MM.1S (cell line): ENCODE measurements at regions not wholly inside any gene's neighbourhood (a gene's known extent, or its start where the extent isn't known, plus 50 kb on each side); places are given as distances from the start of the nearest gene placed in this dataset.

Source experiments
- DNase-seq: peaks from one replicate; pipeline ENCODE4 v3.0.0-alpha.2; 2015
- H2AFZ ChIP-seq: fragments of 300-600 bp; sonication (generic); 2 replicates; pipeline ENCODE4 v1.6.0; 2016; ENCODE audit warnings: antibody characterized with exemption, low read length
- H3F3A ChIP-seq: fragments of 300-600 bp; sonication (generic); 2 replicates; pipeline ENCODE4 v1.6.1; 2016; ENCODE audit warnings: mild to moderate bottlenecking, antibody characterized with exemption, low read length, moderate library complexity, mixed read lengths; ENCODE audit not compliant: insufficient read depth
- H3K27ac ChIP-seq: fragments of 300-600 bp; sonication (generic); 2 replicates; pipeline ENCODE4 v1.5.1; 2016; ENCODE audit warnings: mild to moderate bottlenecking, low read length
- H3K27me3 ChIP-seq: fragments of 300-600 bp; sonication (generic); replicated peaks from 2 replicates; pipeline ENCODE4 v1.6.0; 2016; ENCODE audit warnings: low read length; ENCODE audit not compliant: insufficient read depth
- H3K36me3 ChIP-seq: fragments of 300-600 bp; sonication (generic); replicated peaks from 2 replicates; pipeline ENCODE4 v1.6.1; 2016; ENCODE audit warnings: mild to moderate bottlenecking, low read length, mixed read lengths; ENCODE audit not compliant: insufficient read depth
- H3K4me1 ChIP-seq: fragments of 300-600 bp; sonication (generic); 2 replicates; pipeline ENCODE4 v1.6.1; 2016; ENCODE audit warnings: low read length, mixed read lengths
- H3K4me2 ChIP-seq: fragments of 300-600 bp; sonication (generic); 2 replicates; pipeline ENCODE4 v1.6.0; 2016; ENCODE audit warnings: low read depth, low read length
- H3K4me3 ChIP-seq: fragments of 300-600 bp; sonication (generic); 2 replicates; pipeline ENCODE4 v1.5.1; 2016; ENCODE audit warnings: low read length, mixed read lengths
- H3K79me2 ChIP-seq: fragments of 300-600 bp; sonication (generic); 2 replicates; pipeline ENCODE4 v1.6.1; 2016; ENCODE audit warnings: mixed run types, low read length, mixed read lengths
- H3K9ac ChIP-seq: fragments of 300-600 bp; sonication (generic); 2 replicates; pipeline ENCODE4 v1.6.1; 2016; ENCODE audit warnings: low read length, mixed read lengths
- H3K9me2 ChIP-seq: fragments of 300-600 bp; sonication (generic); replicated peaks from 2 replicates; pipeline ENCODE4 v1.6.1; 2016; ENCODE audit warnings: mild to moderate bottlenecking, low read length, mixed read lengths; ENCODE audit not compliant: insufficient read depth
- H3K9me3 ChIP-seq: fragments of 300-600 bp; sonication (generic); replicated peaks from 2 replicates; pipeline ENCODE4 v1.6.1; 2016; ENCODE audit warnings: mild to moderate bottlenecking, low read length, mixed read lengths; ENCODE audit not compliant: insufficient read depth
- H4K20me1 ChIP-seq: fragments of 300-600 bp; sonication (generic); 2 replicates; pipeline ENCODE4 v1.6.1; 2016; ENCODE audit warnings: mild to moderate bottlenecking, low read length, moderate library complexity, mixed read lengths; ENCODE audit not compliant: insufficient read depth
- CTCF ChIP-seq: fragments of 300-600 bp; sonication (generic); IDR thresholded peaks from 2 replicates; pipeline ENCODE4 v1.5.1; 2016; ENCODE audit warnings: antibody characterized with exemption, low read length, mixed read lengths
- EZH2 ChIP-seq: fragments of 300-600 bp; sonication (generic); optimal IDR thresholded peaks from 2 replicates; pipeline ENCODE3; 2017; ENCODE audit warnings: low read depth, mild to moderate bottlenecking, antibody characterized with exemption, low read length, mixed read lengths
- EZH2phosphoT487 ChIP-seq: fragments of 300-600 bp; sonication (generic); IDR thresholded peaks from 2 replicates; pipeline ENCODE4 v1.6.1; 2018; ENCODE audit warnings: antibody characterized with exemption, low read length

GRCh38 chr16:56068816-56069215 lies 122.5 kb upstream of the GNAO1 start:
- Histone ChIP-seq H3K4me1 (no peaks in the 10 kb centered on the region), H3K79me2 (no peaks in the 10 kb centered on the region), H3K9me2 (no peaks in the 10 kb centered on the region), H4K20me1 (no peaks in the 10 kb centered on the region), H2AFZ (no peak overlapping the region), H3K4me3 (no peak overlapping the region), H3K36me3 (no peaks in the 10 kb centered on the region), H3K4me2 (no peak overlapping the region), H3K27ac (no peak overlapping the region), H3K9ac (no peak overlapping the region), H3K27me3 (no peaks in the 10 kb centered on the region), H3F3A (no peaks in the 10 kb centered on the region), H3K9me3 (no peaks in the 10 kb centered on the region)
- TF ChIP-seq EZH2phosphoT487 (no peak), CTCF (no peak), EZH2 (no peak)
- DNase-seq: no peak

GRCh38 chr16:56068314-56068713 lies 123.0 kb upstream of the GNAO1 start:
- Histone ChIP-seq H3K9ac (no peak overlapping the region), H4K20me1 (no peaks in the 10 kb centered on the region), H3K36me3 (no peaks in the 10 kb centered on the region), H3K4me2 (no peak overlapping the region), H3K9me2 (no peaks in the 10 kb centered on the region), H3K27ac (no peak overlapping the region), H3K9me3 (no peaks in the 10 kb centered on the region), H3K4me1 (no peaks in the 10 kb centered on the region), H2AFZ (no peak overlapping the region), H3K79me2 (no peaks in the 10 kb centered on the region), H3K4me3 (no peak overlapping the region), H3K27me3 (no peaks in the 10 kb centered on the region), H3F3A (no peaks in the 10 kb centered on the region)
- no peak for DNase-seq
- TF ChIP-seq EZH2phosphoT487 (no peak), EZH2 (no peak), CTCF (no peak)

GRCh38 chr16:56067406-56067805 lies 123.9 kb upstream of the GNAO1 start:
- Histone ChIP-seq H3K4me1 (no peaks in the 10 kb centered on the region), H3K79me2 (no peaks in the 10 kb centered on the region), H3K9me2 (no peaks in the 10 kb centered on the region), H3K36me3 (no peaks in the 10 kb centered on the region), H3K27ac (no peak overlapping the region), H3K9ac (no peak overlapping the region), H2AFZ (no peak overlapping the region), H3K9me3 (no peaks in the 10 kb centered on the region), H4K20me1 (no peaks in the 10 kb centered on the region), H3F3A (no peaks in the 10 kb centered on the region), H3K4me3 (no peak overlapping the region), H3K4me2 (no peak overlapping the region), H3K27me3 (no peaks in the 10 kb centered on the region)
- no peak for DNase-seq
- no peak for TF ChIP-seq EZH2
- no peak for TF ChIP-seq EZH2phosphoT487
- no peak for TF ChIP-seq CTCF
